ENCODE measurements at regions not wholly inside any gene's neighbourhood (a gene's known extent, or its start where the extent isn't known, plus 50 kb on each side); places are given as distances from the start of the nearest gene placed in this dataset.

- no peak for DNase-seq (ENCODE audit: low read depth)
Observed at GRCh38 chr3:127458696-127459604, 131.6 kb downstream of the TPRA1 start.

- no peak for DNase-seq (ENCODE audit: low read depth)
Observed at GRCh38 chr3:127457546-127458145, 132.9 kb downstream of the TPRA1 start.

- DNase-seq (ENCODE audit: low read depth) = peak; percentile 34
Observed at GRCh38 chr3:127457094-127457475, 133.4 kb downstream of the TPRA1 start.

- DNase-seq (ENCODE audit: low read depth) = peak; percentile 34
Observed at GRCh38 chr3:127456471-127457093, 134.0 kb downstream of the TPRA1 start.

GRCh38 chr3:127455541-127456450 lies 134.7 kb downstream of the TPRA1 start:
- DNase-seq (ENCODE audit: low read depth) = no peak

GRCh38 chr3:127454968-127455367 lies 135.6 kb downstream of the TPRA1 start:
- no peak for DNase-seq (ENCODE audit: low read depth)

GRCh38 chr3:127454051-127454450 lies 136.5 kb downstream of the TPRA1 start:
- no peak for DNase-seq (ENCODE audit: low read depth)

GRCh38 chr3:127452321-127452821 lies 138.2 kb downstream of the TPRA1 start:
- no peak for DNase-seq (ENCODE audit: low read depth)

GRCh38 chr3:127451321-127451720 lies 139.2 kb downstream of the TPRA1 start:
- DNase-seq (ENCODE audit: low read depth) = no peak

GRCh38 chr3:127450331-127450730 lies 140.2 kb downstream of the TPRA1 start:
- DNase-seq (ENCODE audit: low read depth) = no peak

- no peak for DNase-seq (ENCODE audit: low read depth)
Observed at GRCh38 chr3:127449486-127450212, 140.9 kb downstream of the TPRA1 start.

- no peak for DNase-seq (ENCODE audit: low read depth)
Observed at GRCh38 chr3:127448671-127449070, 141.9 kb downstream of the TPRA1 start.

GRCh38 chr3:127448161-127448561 lies 142.4 kb downstream of the TPRA1 start:
- no peak for DNase-seq (ENCODE audit: low read depth)

- DNase-seq (ENCODE audit: low read depth) = no peak
Observed at GRCh38 chr3:127446756-127447155, 143.8 kb downstream of the TPRA1 start.

- DNase-seq (ENCODE audit: low read depth) = no peak
Observed at GRCh38 chr3:127445581-127446343, 144.8 kb downstream of the TPRA1 start.

- DNase-seq (ENCODE audit: low read depth) = no peak
Observed at GRCh38 chr3:127444761-127445160, 145.8 kb downstream of the TPRA1 start.

GRCh38 chr3:127443581-127444375 lies 146.8 kb downstream of the TPRA1 start:
- no peak for DNase-seq (ENCODE audit: low read depth)

- DNase-seq (ENCODE audit: low read depth) = no peak
Observed at GRCh38 chr3:127442506-127442905, 148.0 kb downstream of the TPRA1 start.

GRCh38 chr3:127441764-127442163 lies 148.8 kb downstream of the TPRA1 start:
- no peak for DNase-seq (ENCODE audit: low read depth)

Measured in non-pigmented ciliary epithelial cell (primary cell).